ENCODE measurements at regions not wholly inside any gene's neighbourhood (a gene's known extent, or its start where the extent isn't known, plus 50 kb on each side); places are given as distances from the start of the nearest gene placed in this dataset.
A peak's percentile ranks its signal among the peaks of the same experiment; 100 is the strongest.

- peak; percentile 77 for DNase-seq (ENCODE audit: low spot score)
Measured at GRCh38 chr11:86193297-86194095, 51.1 kb upstream of the EED start.

GRCh38 chr11:86192519-86193257 lies 51.9 kb upstream of the EED start:
- DNase-seq (ENCODE audit: low spot score) = no peak

GRCh38 chr11:86191874-86192273 lies 52.7 kb upstream of the EED start:
- no peak for DNase-seq (ENCODE audit: low spot score)

GRCh38 chr11:86187027-86187426 lies 57.5 kb upstream of the EED start:
- DNase-seq (ENCODE audit: low spot score) = no peak

- no peak for DNase-seq (ENCODE audit: low spot score)
Measured at GRCh38 chr11:86186386-86186785, 58.2 kb upstream of the EED start.

- no peak for DNase-seq (ENCODE audit: low spot score)
Measured at GRCh38 chr11:86185381-86185750, 59.2 kb upstream of the EED start.

- DNase-seq (ENCODE audit: low spot score) = no peak
Measured at GRCh38 chr11:86184728-86185380, 59.7 kb upstream of the EED start.

GRCh38 chr11:86183694-86184093 lies 60.9 kb upstream of the EED start:
- no peak for DNase-seq (ENCODE audit: low spot score)

GRCh38 chr11:86182976-86183584 lies 61.5 kb upstream of the EED start:
- no peak for DNase-seq (ENCODE audit: low spot score)

- no peak for DNase-seq (ENCODE audit: low spot score)
Measured at GRCh38 chr11:86181379-86181778, 63.2 kb upstream of the EED start.

GRCh38 chr11:86180851-86181250 lies 63.7 kb upstream of the EED start:
- no peak for DNase-seq (ENCODE audit: low spot score)

- DNase-seq (ENCODE audit: low spot score) = no peak
Measured at GRCh38 chr11:86180423-86180822, 64.1 kb upstream of the EED start.

- no peak for DNase-seq (ENCODE audit: low spot score)
Measured at GRCh38 chr11:86179646-86180064, 64.9 kb upstream of the EED start.

GRCh38 chr11:86177302-86177701 lies 67.3 kb upstream of the EED start:
- DNase-seq (ENCODE audit: low spot score) = no peak

GRCh38 chr11:86176165-86176884 lies 68.2 kb upstream of the EED start:
- DNase-seq (ENCODE audit: low spot score) = no peak

- DNase-seq (ENCODE audit: low spot score) = no peak
Measured at GRCh38 chr11:86175626-86176025, 68.9 kb upstream of the EED start.

- DNase-seq (ENCODE audit: low spot score) = no peak
Measured at GRCh38 chr11:86175191-86175590, 69.4 kb upstream of the EED start.

GRCh38 chr11:86174101-86175046 lies 70.2 kb upstream of the EED start:
- peak; percentile 85 for DNase-seq (ENCODE audit: low spot score)

- no peak for DNase-seq (ENCODE audit: low spot score)
Measured at GRCh38 chr11:86172894-86173293, 71.7 kb upstream of the EED start.

- DNase-seq (ENCODE audit: low spot score) = no peak
Measured at GRCh38 chr11:86171627-86172026, 72.9 kb upstream of the EED start.
